ENCODE measurements at regions not wholly inside any gene's neighbourhood (a gene's known extent, or its start where the extent isn't known, plus 50 kb on each side); places are given as distances from the start of the nearest gene placed in this dataset.
A peak's percentile ranks its signal among the peaks of the same experiment; 100 is the strongest.

- TF ChIP-seq EZH2phosphoT487 (IDR thresholded peaks at IDR 0.05; ENCODE audit: borderline replicate concordance, low read length) (no peak), CTCF (IDR thresholded peaks at IDR 0.05; ENCODE audit: low read depth, low read length, poor library complexity, severe bottlenecking) (peak; percentile 33)
- Histone ChIP-seq H3K79me2 (ENCODE audit: control insufficient read depth, low read length) (no peaks in the 10 kb centered on the region), H3K36me3 (ENCODE audit: control insufficient read depth, low read length) (no peaks in the 10 kb centered on the region), H3K4me2 (ENCODE audit: low read length) (no peak overlapping the region), H3K9me3 (ENCODE audit: control insufficient read depth, insufficient read depth, low read length) (no peaks in the 10 kb centered on the region), H3K9me2 (replicated peaks; ENCODE audit: control insufficient read depth, low read length) (no peaks in the 10 kb centered on the region), H4K20me1 (ENCODE audit: control insufficient read depth, insufficient read depth, low read depth, low read length) (no peaks in the 10 kb centered on the region), H3K27ac (ENCODE audit: low read depth, low read length) (no peak overlapping the region), H3K4me3 (ENCODE audit: low read length) (no peak overlapping the region), H3F3A (ENCODE audit: control insufficient read depth, insufficient read depth) (no peaks in the 10 kb centered on the region), H3K27me3 (ENCODE audit: control insufficient read depth, low read length) (no peaks in the 10 kb centered on the region), H3K4me1 (ENCODE audit: control insufficient read depth, low read length) (no peaks in the 10 kb centered on the region)
These were observed 544.4 kb downstream of the SH2D4B start for GRCh38 chr10:81081887-81082620.

GRCh38 chr10:81082621-81083376 is 545.1 kb downstream of the SH2D4B start:
- TF ChIP-seq CTCF (IDR thresholded peaks at IDR 0.05; ENCODE audit: low read depth, low read length, poor library complexity, severe bottlenecking) (no peak), EZH2phosphoT487 (IDR thresholded peaks at IDR 0.05; ENCODE audit: borderline replicate concordance, low read length) (no peak)
- no peaks in the 10 kb centered on the region for H3F3A ChIP-seq (ENCODE audit: control insufficient read depth, insufficient read depth)
- no peaks in the 10 kb centered on the region for H3K9me2 ChIP-seq (replicated peaks; ENCODE audit: control insufficient read depth, low read length)
- no peaks in the 10 kb centered on the region for H4K20me1 ChIP-seq (ENCODE audit: control insufficient read depth, insufficient read depth, low read depth, low read length)
- H3K9me3 ChIP-seq (ENCODE audit: control insufficient read depth, insufficient read depth, low read length) = no peaks in the 10 kb centered on the region
- H3K79me2 ChIP-seq (ENCODE audit: control insufficient read depth, low read length) = no peaks in the 10 kb centered on the region
- H3K36me3 ChIP-seq (ENCODE audit: control insufficient read depth, low read length) = no peaks in the 10 kb centered on the region
- H3K4me2 ChIP-seq (ENCODE audit: low read length) = no peak overlapping the region
- no peak overlapping the region for H3K27ac ChIP-seq (ENCODE audit: low read depth, low read length)
- no peaks in the 10 kb centered on the region for H3K27me3 ChIP-seq (ENCODE audit: control insufficient read depth, low read length)
- no peak overlapping the region for H3K4me3 ChIP-seq (ENCODE audit: low read length)
- H3K4me1 ChIP-seq (ENCODE audit: control insufficient read depth, low read length) = no peaks in the 10 kb centered on the region

GRCh38 chr10:81093056-81093455 is 555.4 kb downstream of the SH2D4B start:
- Histone ChIP-seq H3K4me1 (ENCODE audit: control insufficient read depth, low read length) (peaks cover 10% of the 10 kb centered on the region), H3K27me3 (ENCODE audit: control insufficient read depth, low read length) (no peaks in the 10 kb centered on the region), H3F3A (ENCODE audit: control insufficient read depth, insufficient read depth) (no peaks in the 10 kb centered on the region), H3K27ac (ENCODE audit: low read depth, low read length) (no peak overlapping the region), H3K9me3 (ENCODE audit: control insufficient read depth, insufficient read depth, low read length) (no peaks in the 10 kb centered on the region), H4K20me1 (ENCODE audit: control insufficient read depth, insufficient read depth, low read depth, low read length) (no peaks in the 10 kb centered on the region), H3K79me2 (ENCODE audit: control insufficient read depth, low read length) (no peaks in the 10 kb centered on the region), H3K36me3 (ENCODE audit: control insufficient read depth, low read length) (no peaks in the 10 kb centered on the region), H3K4me3 (ENCODE audit: low read length) (no peak overlapping the region), H3K9me2 (replicated peaks; ENCODE audit: control insufficient read depth, low read length) (no peaks in the 10 kb centered on the region), H3K4me2 (ENCODE audit: low read length) (no peak overlapping the region)
- TF ChIP-seq CTCF (IDR thresholded peaks at IDR 0.05; ENCODE audit: low read depth, low read length, poor library complexity, severe bottlenecking) = no peak
- TF ChIP-seq EZH2phosphoT487 (IDR thresholded peaks at IDR 0.05; ENCODE audit: borderline replicate concordance, low read length) = no peak

Data from DOHH2 (cell line).